Ishikawa (cell line): ENCODE measurements at regions not wholly inside any gene's neighbourhood (a gene's known extent, or its start where the extent isn't known, plus 50 kb on each side); places are given as distances from the start of the nearest gene placed in this dataset.

Source experiments
- EGR1 ChIP-seq: IDR thresholded peaks from 2 replicates; pipeline ENCODE4 v1.6.1; 2012
- TF ChIP-seq, protein P1 (sequence below): IDR thresholded peaks from 2 replicates; pipeline ENCODE4 v1.6.1; 2012; ENCODE audit warnings: low read depth, mild to moderate bottlenecking

DNA sequence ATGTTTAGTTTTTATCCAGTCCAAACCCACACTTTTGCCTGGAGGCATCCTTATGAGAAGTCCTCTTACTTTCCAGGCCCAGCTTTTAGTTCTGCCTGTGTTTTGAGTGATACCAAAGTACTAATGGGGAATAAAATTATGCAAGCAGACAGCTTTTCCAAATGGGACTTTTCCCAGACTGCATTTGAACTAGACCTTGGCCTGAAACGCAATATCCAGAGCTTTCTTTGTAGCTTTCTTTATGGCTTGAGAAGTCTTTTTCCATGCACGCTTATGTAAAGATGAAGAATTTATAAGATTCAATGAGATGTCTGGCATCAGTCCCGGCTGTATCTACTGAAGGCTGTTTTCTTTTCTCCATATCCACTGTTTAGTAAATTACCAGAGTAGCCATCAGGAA, 236.6 kb upstream of the RAB4A start:
- TF ChIP-seq, protein P1, sequence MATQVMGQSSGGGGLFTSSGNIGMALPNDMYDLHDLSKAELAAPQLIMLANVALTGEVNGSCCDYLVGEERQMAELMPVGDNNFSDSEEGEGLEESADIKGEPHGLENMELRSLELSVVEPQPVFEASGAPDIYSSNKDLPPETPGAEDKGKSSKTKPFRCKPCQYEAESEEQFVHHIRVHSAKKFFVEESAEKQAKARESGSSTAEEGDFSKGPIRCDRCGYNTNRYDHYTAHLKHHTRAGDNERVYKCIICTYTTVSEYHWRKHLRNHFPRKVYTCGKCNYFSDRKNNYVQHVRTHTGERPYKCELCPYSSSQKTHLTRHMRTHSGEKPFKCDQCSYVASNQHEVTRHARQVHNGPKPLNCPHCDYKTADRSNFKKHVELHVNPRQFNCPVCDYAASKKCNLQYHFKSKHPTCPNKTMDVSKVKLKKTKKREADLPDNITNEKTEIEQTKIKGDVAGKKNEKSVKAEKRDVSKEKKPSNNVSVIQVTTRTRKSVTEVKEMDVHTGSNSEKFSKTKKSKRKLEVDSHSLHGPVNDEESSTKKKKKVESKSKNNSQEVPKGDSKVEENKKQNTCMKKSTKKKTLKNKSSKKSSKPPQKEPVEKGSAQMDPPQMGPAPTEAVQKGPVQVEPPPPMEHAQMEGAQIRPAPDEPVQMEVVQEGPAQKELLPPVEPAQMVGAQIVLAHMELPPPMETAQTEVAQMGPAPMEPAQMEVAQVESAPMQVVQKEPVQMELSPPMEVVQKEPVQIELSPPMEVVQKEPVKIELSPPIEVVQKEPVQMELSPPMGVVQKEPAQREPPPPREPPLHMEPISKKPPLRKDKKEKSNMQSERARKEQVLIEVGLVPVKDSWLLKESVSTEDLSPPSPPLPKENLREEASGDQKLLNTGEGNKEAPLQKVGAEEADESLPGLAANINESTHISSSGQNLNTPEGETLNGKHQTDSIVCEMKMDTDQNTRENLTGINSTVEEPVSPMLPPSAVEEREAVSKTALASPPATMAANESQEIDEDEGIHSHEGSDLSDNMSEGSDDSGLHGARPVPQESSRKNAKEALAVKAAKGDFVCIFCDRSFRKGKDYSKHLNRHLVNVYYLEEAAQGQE = no peak
- no peak for TF ChIP-seq EGR1
